Cardiac fibroblast (primary cell): ENCODE measurements at regions not wholly inside any gene's neighbourhood (a gene's known extent, or its start where the extent isn't known, plus 50 kb on each side); places are given as distances from the start of the nearest gene placed in this dataset.
"Not testable (repeated sequence)": the region's sequence is repeated elsewhere in the genome, so short reads cannot be mapped to it uniquely, and the experiment has no call there.

ENCODE experiments used
- DNase-seq, 2 donors: peaks; one replicate each; pipeline versions ENCODE4 v3.0.0 to v3.0.0-alpha.2; 2010; ENCODE audit warnings: low read depth in 2 of 2
- H3K4me3 ChIP-seq, 2 donors: replicated peaks in 1 of 2; 1 replicate in 1 of 2; 2 replicates in 1 of 2; pipeline ENCODE4 v1.5.1; 2011; ENCODE audit warnings: low read depth in 2 of 2, low read length in 2 of 2, mild to moderate bottlenecking in 2 of 2, moderate library complexity in 1 of 2
- TF ChIP-seq, protein P1 (sequence below): IDR thresholded peaks from one replicate; pipeline ENCODE4 v1.5.1; 2011; ENCODE audit warnings: low read depth, mild to moderate bottlenecking, low read length, inconsistent platforms

DNA sequence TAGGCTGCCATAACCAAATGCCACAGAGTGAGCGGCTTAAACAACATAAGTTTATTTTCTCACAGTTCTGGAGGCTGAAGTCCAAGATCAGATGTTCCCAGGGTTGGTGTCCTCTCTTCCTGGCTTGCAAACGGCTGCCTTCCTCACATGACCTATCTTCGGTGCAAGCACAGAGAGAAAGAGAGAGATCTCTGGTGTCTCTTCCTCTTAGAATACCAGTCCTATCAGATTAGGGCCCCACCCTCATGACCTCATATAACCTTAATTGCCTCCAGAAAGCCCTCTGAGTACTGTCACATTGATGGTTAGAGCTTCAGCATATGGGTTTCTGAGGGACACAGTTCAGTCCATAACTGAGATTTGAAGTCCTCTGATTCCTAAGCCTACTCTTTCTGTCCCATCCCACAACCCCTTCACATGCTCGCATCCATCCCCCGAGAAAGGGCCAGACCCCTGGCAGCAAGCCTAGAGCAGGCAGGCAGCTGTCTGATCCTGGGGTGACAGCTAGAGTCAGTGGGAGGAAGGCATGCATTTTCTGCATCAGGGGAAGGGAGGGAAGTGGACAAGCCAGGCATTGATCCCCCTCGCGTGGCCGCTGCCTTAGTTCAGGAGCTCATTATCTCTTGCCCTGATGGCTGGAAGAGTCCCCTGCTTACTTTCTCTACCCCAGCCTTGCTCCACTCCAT, 114.1 kb downstream of the FAR1 start:
- DNase-seq: no peak
- no peak overlapping the region for H3K4me3 ChIP-seq
- TF ChIP-seq, protein P1, sequence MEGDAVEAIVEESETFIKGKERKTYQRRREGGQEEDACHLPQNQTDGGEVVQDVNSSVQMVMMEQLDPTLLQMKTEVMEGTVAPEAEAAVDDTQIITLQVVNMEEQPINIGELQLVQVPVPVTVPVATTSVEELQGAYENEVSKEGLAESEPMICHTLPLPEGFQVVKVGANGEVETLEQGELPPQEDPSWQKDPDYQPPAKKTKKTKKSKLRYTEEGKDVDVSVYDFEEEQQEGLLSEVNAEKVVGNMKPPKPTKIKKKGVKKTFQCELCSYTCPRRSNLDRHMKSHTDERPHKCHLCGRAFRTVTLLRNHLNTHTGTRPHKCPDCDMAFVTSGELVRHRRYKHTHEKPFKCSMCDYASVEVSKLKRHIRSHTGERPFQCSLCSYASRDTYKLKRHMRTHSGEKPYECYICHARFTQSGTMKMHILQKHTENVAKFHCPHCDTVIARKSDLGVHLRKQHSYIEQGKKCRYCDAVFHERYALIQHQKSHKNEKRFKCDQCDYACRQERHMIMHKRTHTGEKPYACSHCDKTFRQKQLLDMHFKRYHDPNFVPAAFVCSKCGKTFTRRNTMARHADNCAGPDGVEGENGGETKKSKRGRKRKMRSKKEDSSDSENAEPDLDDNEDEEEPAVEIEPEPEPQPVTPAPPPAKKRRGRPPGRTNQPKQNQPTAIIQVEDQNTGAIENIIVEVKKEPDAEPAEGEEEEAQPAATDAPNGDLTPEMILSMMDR: no peak

GRCh38 chr11:13784441-13784840, 116.0 kb downstream of the FAR1 start:
- no peak overlapping the region for H3K4me3 ChIP-seq
- TF ChIP-seq, protein P1: no peak
- DNase-seq: no peak

- no peak for DNase-seq
- TF ChIP-seq, protein P1: no peak
- H3K4me3 ChIP-seq: no peak overlapping the region
These were observed 116.4 kb downstream of the FAR1 start for GRCh38 chr11:13784855-13785254.

DNA sequence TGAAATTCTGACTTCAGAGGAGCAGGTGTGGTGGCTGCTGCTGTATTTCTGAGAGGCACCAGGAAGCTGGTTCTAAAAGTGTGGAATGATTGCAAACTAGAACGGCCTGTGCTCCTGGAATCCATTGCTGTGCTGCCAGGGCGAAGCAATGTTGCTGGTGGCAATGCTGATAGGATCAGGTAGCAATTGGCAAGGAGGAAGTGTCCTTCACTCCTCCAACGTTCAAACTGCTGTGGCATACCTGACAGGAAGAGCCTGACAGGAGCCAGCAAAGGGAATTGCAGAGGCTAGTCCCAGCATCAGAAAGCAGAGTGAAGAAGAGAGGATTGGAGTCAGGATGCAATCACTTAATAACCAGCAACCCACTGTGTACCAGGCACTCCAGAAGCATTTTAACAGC, 118.2 kb downstream of the FAR1 start:
- no peak overlapping the region for H3K4me3 ChIP-seq
- no peak for DNase-seq
- TF ChIP-seq, protein P1: no peak

DNA sequence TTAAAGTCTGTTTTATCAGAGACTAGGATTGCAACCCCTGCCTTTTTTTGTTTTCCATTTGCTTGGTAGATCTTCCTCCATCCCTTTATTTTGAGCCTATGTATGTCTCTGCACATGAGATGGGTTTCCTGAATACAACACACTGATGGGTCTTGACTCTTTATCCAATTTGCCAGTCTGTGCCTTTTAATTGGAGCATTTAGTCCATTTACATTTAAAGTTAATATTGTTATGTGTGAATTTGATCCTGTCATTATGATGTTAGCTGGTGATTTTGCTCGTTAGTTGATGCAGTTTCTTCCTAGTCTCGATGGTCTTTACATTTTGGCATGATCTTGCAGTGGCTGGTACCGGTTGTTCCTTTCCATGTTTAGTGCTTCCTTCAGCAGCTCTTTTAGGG, 129.1 kb downstream of the FAR1 start:
- H3K4me3 ChIP-seq: not testable (repeated sequence)

GRCh38 chr11:13800901-13801300, 132.4 kb downstream of the FAR1 start:
- TF ChIP-seq, protein P1: no peak
- DNase-seq: no peak
- no peak overlapping the region for H3K4me3 ChIP-seq

More for the DNA sequence above, 129.1 kb downstream of the FAR1 start:
- not testable (repeated sequence) for DNase-seq

DNA sequence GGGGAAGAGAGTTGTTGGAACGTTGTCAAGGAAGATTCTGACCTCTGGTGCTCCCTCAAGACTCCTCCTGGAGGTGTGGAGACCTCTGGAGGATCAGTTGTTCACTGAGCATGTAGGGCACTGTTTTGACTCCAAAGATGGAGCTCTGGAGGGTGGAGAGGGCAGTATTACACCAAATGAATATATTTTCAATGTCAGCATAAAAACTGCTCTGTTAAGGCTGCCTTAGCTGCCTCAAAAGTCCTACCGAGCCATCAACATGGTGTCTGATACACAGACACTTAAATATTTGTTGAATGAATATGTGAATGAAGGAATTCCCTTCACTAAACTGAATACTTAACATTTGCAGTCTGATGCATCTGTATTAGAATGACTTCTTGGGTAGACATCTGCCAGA, 144.2 kb upstream of the SPON1 start:
- DNase-seq: no peak
- no peak overlapping the region for H3K4me3 ChIP-seq
- TF ChIP-seq, protein P1: no peak
